Activated naive CD4-positive, alpha-beta T cell treated with anti-CD3 and anti-CD28 coated beads, Interleukin-2, amount 10 ng/mL, durations not matched to agents 7 days and 5 days (primary cell): ENCODE measurements at regions not wholly inside any gene's neighbourhood (a gene's known extent, or its start where the extent isn't known, plus 50 kb on each side); places are given as distances from the start of the nearest gene placed in this dataset.
A peak's percentile ranks its signal among the peaks of the same experiment; 100 is the strongest.

Experiments
- CTCF ChIA-PET: fragments of 350-600 bp; sonication (Branson Sonifier 250); formaldehyde crosslinking; loops from one replicate; lab custom pipeline; 2021; ENCODE audit warnings: antibody characterized with exemption; lab: Charles Lee
- DNase-seq: peaks from one replicate; pipeline ENCODE4 v3.0.0-alpha.2; 2020
- H3K27ac Mint-ChIP-seq: one replicate; pipeline ENCODE4 v1.8.0; 2021; ENCODE audit warnings: mild to moderate bottlenecking, moderate library complexity, mixed read lengths
- H3K27me3 Mint-ChIP-seq: one replicate; pipeline ENCODE4 v1.8.0; 2021; ENCODE audit warnings: mild to moderate bottlenecking, mixed read lengths
- H3K36me3 Mint-ChIP-seq: one replicate; pipeline ENCODE4 v1.8.0; 2021; ENCODE audit warnings: mixed read lengths
- H3K4me1 Mint-ChIP-seq: one replicate; pipeline ENCODE4 v1.8.0; 2021; ENCODE audit warnings: mixed read lengths
- H3K4me3 Mint-ChIP-seq: one replicate; pipeline ENCODE4 v1.8.0; 2021; ENCODE audit warnings: mild to moderate bottlenecking, moderate library complexity, mixed read lengths
- H3K9me3 Mint-ChIP-seq: one replicate; pipeline ENCODE4 v1.8.0; 2021; ENCODE audit warnings: mixed read lengths

DNA sequence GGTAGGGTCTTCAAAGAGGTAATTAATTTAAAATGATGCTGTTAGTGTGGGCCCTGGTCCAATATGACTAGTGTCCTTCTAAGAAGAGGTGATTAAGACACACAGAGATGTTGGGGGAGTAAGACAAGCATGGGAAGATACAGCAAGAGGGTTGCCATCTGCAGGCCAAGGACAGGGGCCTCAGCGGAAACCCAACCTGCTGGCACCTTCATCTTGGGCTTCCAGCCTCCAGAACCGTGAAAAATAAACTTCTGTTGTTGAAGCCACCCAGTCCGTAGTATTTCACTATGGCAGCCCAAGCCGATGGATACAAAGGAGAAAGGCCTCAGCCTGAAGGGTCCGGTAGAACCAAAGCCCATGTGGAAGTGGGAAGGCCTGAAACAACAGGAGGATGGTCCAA is 161.7 kb upstream of the UBE2E1 start:
- peaks cover 4% of the 10 kb centered on the region for H3K27me3 Mint-ChIP-seq
- no peak overlapping the region for H3K27ac Mint-ChIP-seq
- H3K4me1 Mint-ChIP-seq: peaks cover 4% of the 10 kb centered on the region
- no peak for DNase-seq
- CTCF ChIA-PET: no interaction called here
- H3K4me3 Mint-ChIP-seq: no peak overlapping the region
- H3K9me3 Mint-ChIP-seq: no peaks in the 10 kb centered on the region
- no peaks in the 10 kb centered on the region for H3K36me3 Mint-ChIP-seq

DNA sequence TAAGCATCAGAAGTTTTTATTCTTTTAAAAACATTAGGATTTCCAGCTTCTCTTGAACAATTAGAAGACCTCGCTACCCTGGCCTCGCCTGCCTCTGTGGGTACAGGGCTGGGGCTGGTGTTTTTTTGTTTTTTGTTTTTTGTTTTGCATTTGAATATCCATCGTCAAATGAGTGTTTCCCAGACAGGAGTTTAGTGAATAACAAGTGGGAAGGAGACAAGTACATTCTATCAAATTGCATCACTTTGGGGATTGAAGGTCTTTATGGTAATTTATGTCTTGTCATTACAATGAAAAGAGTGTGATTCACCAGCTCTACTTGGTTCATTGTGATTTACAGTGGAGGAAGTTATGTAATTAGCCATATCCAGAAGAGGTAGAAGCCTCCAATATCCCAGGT is 161.1 kb upstream of the UBE2E1 start:
- Mint-ChIP-seq H3K9me3 (no peaks in the 10 kb centered on the region), H3K36me3 (no peaks in the 10 kb centered on the region), H3K27ac (no peak overlapping the region), H3K4me1 (peaks cover 7% of the 10 kb centered on the region), H3K4me3 (no peak overlapping the region), H3K27me3 (peaks cover 4% of the 10 kb centered on the region)
- DNase-seq: no peak
- CTCF ChIA-PET: interaction anchor here (1.0 kb wide), 1 partner anchor 15 kb away, joined by 3 read pairs; no protein-coding TSS in a partner anchor

DNA sequence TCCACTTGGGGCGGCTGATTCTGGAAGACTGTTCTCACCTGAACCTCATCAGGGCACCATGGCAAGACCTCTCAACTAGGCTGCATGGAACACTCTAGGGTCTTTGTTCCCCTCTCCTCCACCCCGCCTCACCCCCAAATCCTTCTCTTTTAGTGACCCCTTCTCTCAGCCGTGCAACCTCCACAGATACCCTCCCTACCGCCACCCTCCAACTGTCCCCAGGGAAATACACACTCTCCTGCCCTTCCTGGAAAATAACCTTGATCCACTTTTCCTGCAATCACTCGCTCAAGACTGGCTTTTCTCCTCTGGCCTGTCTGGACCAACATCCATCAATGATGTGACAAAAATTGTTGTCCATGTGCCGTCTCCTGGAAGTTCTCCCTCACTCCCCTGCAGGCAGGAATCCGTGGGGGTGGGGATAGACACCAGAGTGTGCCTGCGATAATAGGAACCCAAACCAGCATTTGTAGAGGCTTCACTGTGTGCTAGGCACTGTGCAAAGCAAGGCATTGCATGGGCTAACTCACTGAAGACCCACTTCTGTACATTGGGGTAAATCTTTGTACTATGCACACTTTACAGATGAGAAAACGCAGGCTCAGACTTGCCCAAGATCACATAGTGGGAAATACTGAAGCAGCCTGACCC is 160.1 kb upstream of the UBE2E1 start:
- peaks cover 4% of the 10 kb centered on the region for H3K27me3 Mint-ChIP-seq
- no peak overlapping the region for H3K4me3 Mint-ChIP-seq
- H3K9me3 Mint-ChIP-seq: no peaks in the 10 kb centered on the region
- peaks cover 7% of the 10 kb centered on the region for H3K4me1 Mint-ChIP-seq
- no peaks in the 10 kb centered on the region for H3K36me3 Mint-ChIP-seq
- no peak for DNase-seq
- CTCF ChIA-PET: interaction anchor here (1.0 kb wide), 1 partner anchor 14 kb away, joined by 3 read pairs; no protein-coding TSS in a partner anchor
- no peak overlapping the region for H3K27ac Mint-ChIP-seq

DNA sequence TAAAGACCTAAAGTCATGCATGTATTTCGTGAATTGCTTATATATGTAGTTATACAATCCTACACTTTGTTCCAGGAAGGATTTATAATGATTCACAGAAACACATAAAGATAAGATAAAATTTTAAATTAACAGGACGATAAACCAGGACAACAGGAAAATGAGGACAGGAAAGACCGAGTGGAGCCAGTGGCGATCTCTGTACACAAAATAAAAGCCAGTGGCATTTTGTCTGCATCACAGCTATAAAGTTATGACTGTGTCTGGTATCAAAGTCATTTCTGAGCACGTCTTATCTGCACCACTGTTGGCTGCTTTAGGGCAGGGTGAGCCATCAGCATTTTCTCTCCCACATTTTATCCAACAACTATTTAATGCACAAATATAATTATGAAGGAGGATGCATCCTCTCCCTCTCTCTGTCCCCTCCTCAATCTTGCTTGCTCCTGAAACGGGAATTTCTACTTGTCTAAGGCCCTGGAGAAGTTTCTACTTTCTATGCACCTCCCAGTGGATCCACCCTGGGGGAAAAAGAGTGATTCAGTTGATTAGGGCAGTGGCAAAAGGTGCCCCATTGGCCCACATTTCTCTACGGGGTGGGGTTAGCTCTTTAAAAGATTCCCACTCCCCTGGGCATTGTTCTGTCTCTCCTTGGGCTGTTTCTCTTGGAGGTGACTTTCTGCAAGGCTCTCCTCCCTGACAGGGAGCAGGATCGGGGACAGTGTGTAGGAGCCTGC is 159.4 kb upstream of the UBE2E1 start:
- DNase-seq: no peak
- no peaks in the 10 kb centered on the region for H3K9me3 Mint-ChIP-seq
- H3K4me1 Mint-ChIP-seq: peaks cover 7% of the 10 kb centered on the region
- H3K36me3 Mint-ChIP-seq: no peaks in the 10 kb centered on the region
- H3K27ac Mint-ChIP-seq: no peak overlapping the region
- CTCF ChIA-PET: no interaction called here
- H3K4me3 Mint-ChIP-seq: no peak overlapping the region
- peaks cover 9% of the 10 kb centered on the region for H3K27me3 Mint-ChIP-seq

DNA sequence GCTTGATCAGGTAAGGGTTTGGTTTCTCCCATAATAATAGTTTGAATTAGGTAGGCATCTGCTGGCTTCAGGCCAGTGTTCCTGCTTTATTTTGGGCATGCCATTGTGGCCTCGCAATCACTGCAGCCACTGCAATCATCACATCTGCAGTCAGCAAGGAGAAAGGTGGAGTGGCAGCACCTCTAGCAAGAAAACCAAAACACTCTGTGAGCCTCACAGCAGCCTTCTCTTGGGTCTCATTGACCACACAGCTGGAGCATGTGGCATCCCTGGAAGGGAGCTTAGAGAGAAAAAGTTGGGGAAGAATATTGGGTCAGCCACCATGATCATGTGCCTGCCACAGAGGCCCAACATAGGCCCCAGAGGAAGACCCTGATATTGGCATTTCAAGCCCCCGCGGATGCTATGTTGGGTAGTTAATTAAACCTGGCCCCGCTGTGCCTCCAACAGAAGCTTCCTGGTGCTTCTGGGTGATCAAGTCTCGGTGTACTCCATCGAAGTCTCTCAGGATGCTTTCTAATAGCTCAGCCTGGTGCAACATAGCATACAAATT is 158.0 kb upstream of the UBE2E1 start:
- H3K27me3 Mint-ChIP-seq: peaks cover 9% of the 10 kb centered on the region
- H3K4me1 Mint-ChIP-seq: peaks cover 7% of the 10 kb centered on the region
- no peaks in the 10 kb centered on the region for H3K9me3 Mint-ChIP-seq
- no peak overlapping the region for H3K27ac Mint-ChIP-seq
- no peak for DNase-seq
- H3K36me3 Mint-ChIP-seq: no peaks in the 10 kb centered on the region
- H3K4me3 Mint-ChIP-seq: no peak overlapping the region
- CTCF ChIA-PET: interaction anchor here (0.9 kb wide), 1 partner anchor 23 kb away, joined by 3 read pairs; no protein-coding TSS in a partner anchor

DNA sequence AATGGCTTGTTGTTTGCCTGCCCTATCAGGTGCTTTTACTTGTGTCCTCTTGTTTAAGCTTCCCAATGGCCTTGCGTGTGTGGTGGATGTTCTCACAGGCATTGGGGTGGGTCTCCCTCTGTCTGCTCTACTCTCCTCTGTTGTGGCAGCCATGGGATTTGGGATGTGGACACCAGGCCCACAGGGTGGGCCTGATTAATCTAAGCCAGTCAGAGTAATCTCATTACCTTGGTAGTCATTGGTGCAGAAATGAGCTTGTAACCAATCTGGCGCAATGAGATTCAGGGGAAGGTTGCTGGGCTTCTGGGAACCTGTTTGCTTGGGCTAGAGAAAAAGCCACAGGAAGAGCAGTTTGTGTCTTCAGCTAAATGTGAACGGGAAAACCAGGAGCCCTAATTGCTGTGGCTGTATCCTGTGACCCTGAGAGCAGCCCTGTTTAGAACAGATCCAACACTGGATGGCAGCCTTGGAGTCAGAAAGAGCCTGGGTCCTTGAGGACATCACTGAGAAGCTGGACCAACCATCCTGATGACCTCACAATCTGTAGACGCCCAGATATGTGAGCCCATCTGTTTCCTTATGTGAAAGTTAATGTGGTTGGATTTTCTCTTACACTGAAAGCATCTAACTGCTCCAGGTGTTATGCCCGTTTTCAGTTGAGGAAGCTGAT is 157.3 kb upstream of the UBE2E1 start:
- CTCF ChIA-PET: interaction anchor here (0.9 kb wide), 1 partner anchor 22 kb away, joined by 3 read pairs; no protein-coding TSS in a partner anchor
- Mint-ChIP-seq H3K27ac (no peak overlapping the region), H3K27me3 (peaks cover 9% of the 10 kb centered on the region), H3K36me3 (no peaks in the 10 kb centered on the region), H3K4me3 (no peak overlapping the region), H3K9me3 (no peaks in the 10 kb centered on the region), H3K4me1 (peaks cover 10% of the 10 kb centered on the region)
- no peak for DNase-seq

DNA sequence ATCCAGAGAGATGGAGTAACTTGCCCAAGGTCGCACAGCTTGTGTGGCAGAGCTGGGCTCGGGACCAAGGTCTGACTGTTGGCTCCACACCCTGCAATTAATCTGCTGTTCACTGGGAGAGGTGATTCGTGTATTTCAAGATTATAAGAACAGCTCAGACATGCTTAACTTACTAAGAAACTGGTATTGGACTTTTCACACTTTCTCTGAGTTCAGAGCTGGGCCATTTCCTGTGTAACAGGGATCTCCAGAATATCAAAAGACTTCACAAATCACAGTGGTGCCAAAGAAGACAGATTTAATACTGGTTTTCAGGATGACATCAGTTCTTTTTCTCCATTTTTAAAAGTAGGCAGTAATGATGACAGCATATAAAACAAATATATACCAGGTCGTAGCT is 156.8 kb upstream of the UBE2E1 start:
- no peak for DNase-seq
- Mint-ChIP-seq H3K36me3 (no peaks in the 10 kb centered on the region), H3K27me3 (peaks cover 9% of the 10 kb centered on the region), H3K27ac (no peak overlapping the region), H3K9me3 (no peaks in the 10 kb centered on the region), H3K4me3 (no peak overlapping the region), H3K4me1 (peaks cover 15% of the 10 kb centered on the region)
- CTCF ChIA-PET: interaction anchor here (0.9 kb wide), 1 partner anchor 21 kb away, joined by 3 read pairs; no protein-coding TSS in a partner anchor

DNA sequence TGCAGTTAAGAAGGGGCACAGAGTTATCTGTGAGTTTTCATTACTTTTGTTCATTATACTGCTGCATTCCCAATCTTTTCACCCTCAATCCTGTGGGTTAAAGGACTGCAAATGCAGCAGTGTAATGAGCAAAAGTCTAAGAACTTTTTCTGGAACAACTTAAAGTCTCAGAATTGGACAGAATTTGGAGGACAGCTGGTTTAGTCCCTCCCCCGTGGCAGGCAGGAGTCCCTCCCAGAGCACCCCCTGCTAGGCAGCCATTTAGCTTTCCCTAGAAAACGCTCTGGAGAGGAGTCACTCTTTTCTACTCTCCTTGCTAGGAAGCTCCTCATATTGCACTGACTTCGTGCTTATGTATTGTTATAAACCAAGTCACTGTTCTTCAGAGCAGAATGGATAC is 156.3 kb upstream of the UBE2E1 start:
- Mint-ChIP-seq H3K4me1 (peaks cover 20% of the 10 kb centered on the region), H3K9me3 (no peaks in the 10 kb centered on the region)
- CTCF ChIA-PET: no interaction called here

DNA sequence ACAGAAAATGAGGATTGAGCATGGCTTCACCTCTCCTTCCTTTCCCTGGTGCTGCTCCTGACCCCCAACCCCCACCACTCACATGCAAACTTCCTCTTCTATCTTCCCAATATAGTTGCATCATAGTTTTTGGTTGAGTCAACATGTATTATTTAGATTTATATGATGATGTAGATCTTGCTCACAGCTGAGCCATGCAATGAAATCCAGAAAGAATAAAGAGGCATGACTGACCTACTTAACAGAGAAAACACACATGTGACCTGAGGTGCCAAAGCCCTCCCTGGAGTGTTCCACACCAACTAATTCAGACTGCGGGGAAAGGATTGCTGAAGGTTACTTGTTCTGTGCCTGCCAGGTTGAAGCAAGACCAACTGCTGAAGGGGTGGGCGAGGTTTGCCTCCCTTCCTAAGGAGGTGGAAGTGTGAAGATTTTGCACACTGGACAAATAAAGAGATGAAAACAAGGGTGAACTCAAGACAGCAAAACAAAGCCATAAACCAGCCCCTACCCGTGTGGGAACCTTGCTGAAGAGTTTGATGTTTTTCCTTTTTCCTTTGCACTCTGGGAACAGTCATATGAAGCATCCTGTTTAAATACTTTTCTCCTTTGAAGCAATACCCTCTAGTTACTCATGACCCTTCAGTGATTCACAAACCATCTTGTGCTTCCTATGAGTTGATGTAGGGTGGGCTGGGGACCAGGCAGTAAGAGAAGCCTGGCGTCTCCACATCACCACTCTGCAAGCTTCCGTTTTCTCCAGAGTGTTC is 155.2 kb upstream of the UBE2E1 start:
- DNase-seq: no peak
- no peak overlapping the region for H3K27ac Mint-ChIP-seq
- H3K36me3 Mint-ChIP-seq: peaks cover 3% of the 10 kb centered on the region

More for the DNA sequence above, 156.3 kb upstream of the UBE2E1 start:
- DNase-seq: no peak
- Mint-ChIP-seq H3K4me3 (no peak overlapping the region), H3K27ac (no peak overlapping the region), H3K36me3 (no peaks in the 10 kb centered on the region), H3K27me3 (peaks cover 9% of the 10 kb centered on the region)

DNA sequence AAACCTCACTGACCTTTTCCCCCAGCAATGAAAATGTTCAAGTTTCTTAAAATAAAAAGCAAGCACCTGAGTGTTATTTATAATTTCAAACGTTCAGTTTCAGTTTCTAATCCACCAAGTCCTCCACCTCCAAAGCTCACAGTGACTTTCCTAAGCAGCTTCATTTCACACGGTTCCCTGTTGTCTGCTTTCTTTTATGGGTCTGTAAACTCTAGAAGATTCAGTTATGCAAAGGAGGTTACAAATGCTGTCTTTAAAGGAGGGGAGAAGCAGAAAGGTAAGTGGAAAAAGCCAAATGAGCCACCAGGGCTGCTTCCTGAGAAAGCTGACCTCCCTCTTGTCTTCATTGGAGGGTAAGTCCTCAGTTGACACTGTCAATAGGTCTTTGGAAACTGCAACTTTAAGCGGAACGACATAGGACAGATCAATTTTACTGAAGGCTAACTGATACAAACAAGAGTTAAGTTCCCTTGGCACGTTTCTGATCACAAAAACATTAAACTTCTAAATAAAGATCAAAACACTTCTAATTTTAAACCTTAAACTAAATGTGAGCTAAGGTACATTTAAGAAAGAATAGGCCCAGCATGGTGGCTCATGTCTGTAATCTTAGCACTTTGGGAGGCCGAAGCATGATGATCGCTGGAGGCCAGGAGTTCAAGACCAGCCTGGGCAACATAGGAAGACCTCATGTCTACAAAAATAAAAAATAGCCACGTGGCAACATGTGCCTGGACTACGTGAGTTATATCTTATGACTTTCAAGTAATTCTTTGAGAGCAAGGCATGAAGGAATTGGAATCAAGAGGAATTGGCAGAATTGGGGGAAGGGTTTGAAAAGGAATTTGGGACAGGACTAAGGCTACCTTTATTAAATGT is 151.9 kb upstream of the UBE2E1 start:
- Mint-ChIP-seq H3K4me3 (no peak overlapping the region), H3K27me3 (peaks cover 11% of the 10 kb centered on the region), H3K4me1 (peaks cover 22% of the 10 kb centered on the region), H3K27ac (peak overlapping the region; percentile 73), H3K36me3 (peaks cover 3% of the 10 kb centered on the region), H3K9me3 (peaks cover 6% of the 10 kb centered on the region)
- CTCF ChIA-PET: no interaction called here
- DNase-seq: no peak

More for the DNA sequence above, 155.2 kb upstream of the UBE2E1 start:
- Mint-ChIP-seq H3K27me3 (peaks cover 9% of the 10 kb centered on the region), H3K9me3 (peaks cover under 1% of the 10 kb centered on the region), H3K4me3 (no peak overlapping the region), H3K4me1 (peaks cover 23% of the 10 kb centered on the region)
- CTCF ChIA-PET: no interaction called here

DNA sequence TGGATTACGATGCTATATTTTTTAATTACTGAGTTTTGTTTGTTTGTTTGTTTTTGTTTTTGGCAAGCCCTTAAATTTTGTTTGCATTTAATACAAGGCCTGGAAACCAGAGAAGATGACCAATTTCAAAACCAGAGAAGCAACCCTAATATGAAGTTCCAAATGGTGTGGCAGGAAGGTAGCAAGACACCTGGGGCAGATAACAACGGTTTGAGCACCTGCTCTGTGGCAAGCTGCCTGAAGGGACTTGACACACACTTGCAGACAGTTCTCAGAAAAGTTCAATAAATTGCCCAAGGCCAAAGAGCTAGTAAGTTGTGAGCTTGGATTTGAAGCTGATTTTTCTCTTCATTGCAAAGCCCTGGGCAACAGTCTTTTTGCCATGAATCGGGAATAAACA is 151.2 kb upstream of the UBE2E1 start:
- peaks cover 20% of the 10 kb centered on the region for H3K4me1 Mint-ChIP-seq
- H3K27me3 Mint-ChIP-seq: peaks cover 11% of the 10 kb centered on the region
- peak overlapping the region; percentile 24 for H3K27ac Mint-ChIP-seq
- no peak overlapping the region for H3K4me3 Mint-ChIP-seq
- DNase-seq: no peak
- H3K36me3 Mint-ChIP-seq: peaks cover 3% of the 10 kb centered on the region
- H3K9me3 Mint-ChIP-seq: peaks cover 6% of the 10 kb centered on the region
- CTCF ChIA-PET: no interaction called here

DNA sequence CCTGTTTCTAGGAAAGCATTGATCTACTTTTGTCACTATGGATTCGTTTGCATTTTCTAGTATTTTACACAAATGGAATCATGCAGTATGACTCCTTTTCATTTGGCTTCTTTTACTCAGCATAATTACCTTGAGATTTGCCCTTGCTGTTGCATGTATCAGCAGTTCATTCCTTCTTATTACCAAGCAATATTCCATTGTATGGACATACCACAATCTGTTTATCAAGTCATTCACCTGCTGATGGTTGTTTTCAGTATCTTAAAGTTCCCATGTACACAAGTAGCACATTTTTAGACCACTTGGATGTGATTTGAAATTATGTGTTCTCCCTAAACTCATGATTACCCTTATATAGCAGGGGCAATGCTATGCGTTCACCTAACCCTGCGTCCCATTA is 150.0 kb upstream of the UBE2E1 start:
- H3K36me3 Mint-ChIP-seq: peaks cover 3% of the 10 kb centered on the region
- CTCF ChIA-PET: no interaction called here
- H3K27ac Mint-ChIP-seq: no peak overlapping the region

DNA sequence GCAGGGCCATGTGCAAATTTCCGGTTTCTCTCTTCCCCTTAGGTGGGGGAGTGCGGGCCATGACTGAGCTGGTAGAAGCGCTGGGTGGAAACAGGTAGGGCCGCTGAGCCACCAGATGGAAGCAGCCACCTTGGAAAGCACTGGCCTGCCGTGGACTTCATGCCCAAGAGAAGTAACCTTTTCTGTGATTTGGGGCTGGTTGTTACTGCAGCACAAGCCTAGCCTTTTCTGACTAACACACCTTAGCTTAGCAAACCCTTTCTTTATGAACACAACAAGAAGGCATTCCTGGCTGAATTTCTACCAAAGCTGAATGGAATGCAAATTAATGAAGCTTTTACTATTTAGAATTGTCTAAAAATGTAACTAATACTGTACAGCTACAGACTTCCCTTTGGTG is 149.6 kb upstream of the UBE2E1 start:
- Mint-ChIP-seq H3K27ac (no peak overlapping the region), H3K27me3 (peaks cover 7% of the 10 kb centered on the region), H3K4me1 (peaks cover 20% of the 10 kb centered on the region), H3K36me3 (peaks cover 3% of the 10 kb centered on the region), H3K4me3 (no peak overlapping the region), H3K9me3 (peaks cover 6% of the 10 kb centered on the region)
- no peak for DNase-seq
- CTCF ChIA-PET: no interaction called here

More for the DNA sequence above, 150.0 kb upstream of the UBE2E1 start:
- Mint-ChIP-seq H3K4me3 (no peak overlapping the region), H3K9me3 (peaks cover 6% of the 10 kb centered on the region), H3K4me1 (peaks cover 20% of the 10 kb centered on the region), H3K27me3 (peaks cover 11% of the 10 kb centered on the region)
- no peak for DNase-seq
